ENCODE measurements at regions not wholly inside any gene's neighbourhood (a gene's known extent, or its start where the extent isn't known, plus 50 kb on each side); places are given as distances from the start of the nearest gene placed in this dataset.

- intact Hi-C loops (cut with DNase I): no loop called here
- no peak for DNase-seq
- TF ChIP-seq POLR2A (IDR thresholded peaks at IDR 0.05) (no peak), CTCF (IDR thresholded peaks at IDR 0.05) (no peak)
- Histone ChIP-seq H3K27ac (peak overlapping the region in 3 of 4 donors; percentile 19 to 46 (median 26)), H3K27me3 (no peaks in the 10 kb centered on the region), H3K36me3 (no peaks in the 10 kb centered on the region), H3K9me3 (no peaks in the 10 kb centered on the region), H3K4me3 (no peak overlapping the region), H3K4me1 (peaks cover 4 to 50% (median 15%) of the 10 kb centered on the region in 3 donors)
- 57 to 80% methylated on average over 5 of the region's 5 CpGs for whole genome bisulfite sequencing, 2 donors
These were observed 126.5 kb upstream of the THBS1 start for GRCh38 chr15:39454189-39454986.

GRCh38 chr15:39455471-39455991, 125.3 kb upstream of the THBS1 start:
- intact Hi-C loops (cut with DNase I): no loop called here
- H3K36me3 ChIP-seq: no peaks in the 10 kb centered on the region
- no peak for DNase-seq
- no peaks in the 10 kb centered on the region for H3K27me3 ChIP-seq
- peak overlapping the region in 1 of 4 donors; percentile 26 for H3K27ac ChIP-seq
- H3K4me1 ChIP-seq: peaks cover 4 to 50% (median 15%) of the 10 kb centered on the region in 3 donors
- WGBS, 2 donors: 40 to 43% methylated on average over 5 of the region's 5 CpGs
- no peaks in the 10 kb centered on the region for H3K9me3 ChIP-seq
- no peak overlapping the region for H3K4me3 ChIP-seq
- TF ChIP-seq CTCF (IDR thresholded peaks at IDR 0.05) (no peak), POLR2A (IDR thresholded peaks at IDR 0.05) (no peak)

- intact Hi-C loops (cut with DNase I): no loop called here
- TF ChIP-seq CTCF (IDR thresholded peaks at IDR 0.05) (no peak), POLR2A (IDR thresholded peaks at IDR 0.05) (no peak)
- no peaks in the 10 kb centered on the region for H3K36me3 ChIP-seq
- H3K9me3 ChIP-seq: no peaks in the 10 kb centered on the region
- peaks cover 4 to 52% (median 15%) of the 10 kb centered on the region in 3 donors for H3K4me1 ChIP-seq
- peak overlapping the region in 1 of 4 donors; percentile 26 for H3K27ac ChIP-seq
- no peak overlapping the region for H3K4me3 ChIP-seq
- DNase-seq: no peak
- WGBS, 2 donors: 44 to 65% methylated on average over 2 of the region's 2 CpGs
- H3K27me3 ChIP-seq: no peaks in the 10 kb centered on the region
These were observed 124.7 kb upstream of the THBS1 start for GRCh38 chr15:39456159-39456558.

GRCh38 chr15:39456582-39457330, 124.1 kb upstream of the THBS1 start:
- Histone ChIP-seq H3K4me3 (no peak overlapping the region), H3K9me3 (no peaks in the 10 kb centered on the region), H3K27me3 (no peaks in the 10 kb centered on the region), H3K27ac (peak overlapping the region in 1 of 4 donors; percentile 3), H3K4me1 (peaks cover 4 to 51% (median 20%) of the 10 kb centered on the region in 3 donors), H3K36me3 (no peaks in the 10 kb centered on the region)
- intact Hi-C loops (cut with DNase I): no loop called here
- no peak for DNase-seq
- 62 to 67% methylated on average over 9 to 10 of the region's 10 CpGs for WGBS, 2 donors
- TF ChIP-seq POLR2A (IDR thresholded peaks at IDR 0.05): no peak
- TF ChIP-seq CTCF (IDR thresholded peaks at IDR 0.05): no peak

- intact Hi-C loops (cut with DNase I): no loop called here
- H3K9me3 ChIP-seq: no peaks in the 10 kb centered on the region
- H3K36me3 ChIP-seq: no peaks in the 10 kb centered on the region
- no peak for DNase-seq
- TF ChIP-seq POLR2A (IDR thresholded peaks at IDR 0.05) (no peak), CTCF (IDR thresholded peaks at IDR 0.05) (no peak)
- no peak overlapping the region for H3K27ac ChIP-seq
- WGBS, 2 donors: 81 to 97% methylated on average over 3 of the region's 3 CpGs
- H3K4me1 ChIP-seq: peaks cover 4 to 46% (median 21%) of the 10 kb centered on the region in 3 donors
- H3K4me3 ChIP-seq: no peak overlapping the region
- H3K27me3 ChIP-seq: no peaks in the 10 kb centered on the region
These were observed 122.7 kb upstream of the THBS1 start for GRCh38 chr15:39458131-39458530.

All from esophagus squamous epithelium (tissue), 5 donors.